HEK293T (cell line): ENCODE measurements at regions not wholly inside any gene's neighbourhood (a gene's known extent, or its start where the extent isn't known, plus 50 kb on each side); places are given as distances from the start of the nearest gene placed in this dataset.

Experiments
- CTCF ChIA-PET: fragments of 350-600 bp; formaldehyde crosslinking; extraction: SDS; loops from one replicate; lab custom pipeline; 2021; ENCODE audit warnings: antibody characterized with exemption, inconsistent platforms; lab: Yijun Ruan, JAX
- POLR2A ChIA-PET: fragments of 350-600 bp; formaldehyde crosslinking; extraction: SDS; loops from one replicate; lab custom pipeline; 2020; ENCODE audit warnings: antibody characterized with exemption, inconsistent platforms; lab: Yijun Ruan, JAX
- DNase-seq: peaks from one replicate; pipeline ENCODE4 v3.0.0; 2012; ENCODE audit warnings: mixed read lengths; ENCODE audit errors: extremely low spot score
- ARNT ChIP-seq: fragments of 450-650 bp; IDR thresholded peaks from 2 replicates; pipeline ENCODE4 v1.6.1; 2017; ENCODE audit warnings: mild to moderate bottlenecking
- BHLHE40 ChIP-seq: fragments of 450-650 bp; IDR thresholded peaks from 2 replicates; pipeline ENCODE4 v1.6.1; 2016; ENCODE audit warnings: mild to moderate bottlenecking, moderate library complexity, borderline replicate concordance
- CTBP1 ChIP-seq: fragments of 450-650 bp; IDR thresholded peaks from 2 replicates; pipeline ENCODE4 v1.6.1; 2016; ENCODE audit warnings: borderline replicate concordance
- ELF4 ChIP-seq: fragments of 450-650 bp; IDR thresholded peaks from 2 replicates; pipeline ENCODE4 v1.6.1; 2017; ENCODE audit warnings: antibody characterized with exemption
- FOXA1 ChIP-seq: fragments of 450-650 bp; IDR thresholded peaks from 2 replicates; pipeline ENCODE4 v1.6.1; 2016; ENCODE audit warnings: mild to moderate bottlenecking
- FOXK2 ChIP-seq: fragments of 450-650 bp; IDR thresholded peaks from 2 replicates; pipeline ENCODE4 v1.6.1; 2016; ENCODE audit warnings: mild to moderate bottlenecking
- FOXM1 ChIP-seq: fragments of 450-650 bp; IDR thresholded peaks from 2 replicates; pipeline ENCODE4 v1.6.1; 2017; ENCODE audit warnings: mild to moderate bottlenecking, borderline replicate concordance
- HDGF ChIP-seq: fragments of 450-650 bp; IDR thresholded peaks from 2 replicates; pipeline ENCODE4 v1.6.1; 2017; ENCODE audit warnings: antibody characterized with exemption, borderline replicate concordance
- L3MBTL2 ChIP-seq: fragments of 450-650 bp; conservative IDR thresholded peaks from 2 replicates; pipeline ENCODE4 v1.6.1; 2016; ENCODE audit warnings: mild to moderate bottlenecking
- LEF1 ChIP-seq: fragments of 450-650 bp; IDR thresholded peaks from 2 replicates; pipeline ENCODE4 v1.6.1; 2017; ENCODE audit warnings: mild to moderate bottlenecking, borderline replicate concordance
- NFRKB ChIP-seq: fragments of 450-650 bp; IDR thresholded peaks from 2 replicates; pipeline ENCODE4 v1.6.1; 2016; ENCODE audit warnings: mild to moderate bottlenecking, moderate library complexity
- PKNOX1 ChIP-seq: fragments of 450-650 bp; IDR thresholded peaks from 2 replicates; pipeline ENCODE4 v1.6.1; 2016
- SP1 ChIP-seq: fragments of 450-650 bp; IDR thresholded peaks from 2 replicates; pipeline ENCODE4 v1.6.1; 2017
- SUZ12 ChIP-seq: fragments of 450-650 bp; IDR thresholded peaks from 2 replicates; pipeline ENCODE4 v1.6.1; 2016; ENCODE audit warnings: mild to moderate bottlenecking
- TARDBP ChIP-seq: fragments of 450-650 bp; IDR thresholded peaks from 2 replicates; pipeline ENCODE4 v1.6.1; 2016
- ZNF384 ChIP-seq: fragments of 450-650 bp; IDR thresholded peaks from 2 replicates; pipeline ENCODE4 v1.6.1; 2016

GRCh38 chr1:199054694-199055093 lies 415.9 kb downstream of the PTPRC start:
- CTCF ChIA-PET: no interaction called here
- no peak for DNase-seq
- POLR2A ChIA-PET: no interaction called here
- no peak for TF ChIP-seq LEF1
- no peak for TF ChIP-seq ARNT
- no peak for TF ChIP-seq ELF4
- TF ChIP-seq CTBP1: no peak
- no peak for TF ChIP-seq ZNF384
- no peak for TF ChIP-seq BHLHE40
- no peak for TF ChIP-seq HDGF
- TF ChIP-seq SP1: no peak
- no peak for TF ChIP-seq L3MBTL2
- no peak for TF ChIP-seq TARDBP
- no peak for TF ChIP-seq SUZ12
- no peak for TF ChIP-seq NFRKB
- no peak for TF ChIP-seq FOXK2
- TF ChIP-seq PKNOX1: no peak
- no peak for TF ChIP-seq FOXM1
- TF ChIP-seq FOXA1: no peak

GRCh38 chr1:199057322-199057721 lies 418.5 kb downstream of the PTPRC start:
- no peak for DNase-seq
- TF ChIP-seq ELF4: no peak
- TF ChIP-seq SP1: no peak
- TF ChIP-seq FOXK2: no peak
- TF ChIP-seq L3MBTL2: no peak
- no peak for TF ChIP-seq CTBP1
- no peak for TF ChIP-seq ARNT
- TF ChIP-seq NFRKB: no peak
- no peak for TF ChIP-seq LEF1
- TF ChIP-seq ZNF384: no peak
- TF ChIP-seq BHLHE40: no peak
- no peak for TF ChIP-seq HDGF
- TF ChIP-seq FOXA1: no peak
- no peak for TF ChIP-seq TARDBP
- no peak for TF ChIP-seq SUZ12
- no peak for TF ChIP-seq FOXM1
- TF ChIP-seq PKNOX1: no peak
- ChIA-PET POLR2A (no interaction called here), CTCF (no interaction called here)

- ChIA-PET POLR2A (no interaction called here), CTCF (no interaction called here)
- TF ChIP-seq FOXM1: no peak
- no peak for TF ChIP-seq TARDBP
- TF ChIP-seq L3MBTL2: no peak
- TF ChIP-seq PKNOX1: no peak
- no peak for TF ChIP-seq FOXA1
- no peak for TF ChIP-seq ELF4
- no peak for TF ChIP-seq HDGF
- no peak for TF ChIP-seq SUZ12
- TF ChIP-seq LEF1: no peak
- TF ChIP-seq ARNT: no peak
- TF ChIP-seq FOXK2: no peak
- no peak for TF ChIP-seq SP1
- no peak for TF ChIP-seq NFRKB
- TF ChIP-seq BHLHE40: no peak
- no peak for TF ChIP-seq ZNF384
- TF ChIP-seq CTBP1: no peak
- DNase-seq: no peak
Observed at GRCh38 chr1:199058281-199058680, 419.4 kb downstream of the PTPRC start.

GRCh38 chr1:199064971-199065370 lies 426.1 kb downstream of the PTPRC start:
- POLR2A ChIA-PET: no interaction called here
- CTCF ChIA-PET: no interaction called here
- DNase-seq: no peak
- no peak for TF ChIP-seq FOXA1
- TF ChIP-seq SP1: no peak
- TF ChIP-seq NFRKB: no peak
- no peak for TF ChIP-seq LEF1
- TF ChIP-seq CTBP1: no peak
- TF ChIP-seq PKNOX1: no peak
- TF ChIP-seq ARNT: no peak
- no peak for TF ChIP-seq L3MBTL2

- no peak for DNase-seq
- POLR2A ChIA-PET: no interaction called here
- no peak for TF ChIP-seq FOXK2
- no peak for TF ChIP-seq ARNT
- TF ChIP-seq PKNOX1: no peak
- no peak for TF ChIP-seq FOXA1
- TF ChIP-seq HDGF: no peak
- no peak for TF ChIP-seq L3MBTL2
- no peak for TF ChIP-seq TARDBP
- no peak for TF ChIP-seq BHLHE40
- no peak for TF ChIP-seq ELF4
- TF ChIP-seq NFRKB: no peak
- no peak for TF ChIP-seq FOXM1
- no peak for TF ChIP-seq SUZ12
- no peak for TF ChIP-seq ZNF384
- no peak for TF ChIP-seq CTBP1
- TF ChIP-seq LEF1: no peak
- TF ChIP-seq SP1: no peak
- CTCF ChIA-PET: no interaction called here
Observed at GRCh38 chr1:199067483-199067882, 428.6 kb downstream of the PTPRC start.
